ENCODE measurements at regions not wholly inside any gene's neighbourhood (a gene's known extent, or its start where the extent isn't known, plus 50 kb on each side); places are given as distances from the start of the nearest gene placed in this dataset.

DNA sequence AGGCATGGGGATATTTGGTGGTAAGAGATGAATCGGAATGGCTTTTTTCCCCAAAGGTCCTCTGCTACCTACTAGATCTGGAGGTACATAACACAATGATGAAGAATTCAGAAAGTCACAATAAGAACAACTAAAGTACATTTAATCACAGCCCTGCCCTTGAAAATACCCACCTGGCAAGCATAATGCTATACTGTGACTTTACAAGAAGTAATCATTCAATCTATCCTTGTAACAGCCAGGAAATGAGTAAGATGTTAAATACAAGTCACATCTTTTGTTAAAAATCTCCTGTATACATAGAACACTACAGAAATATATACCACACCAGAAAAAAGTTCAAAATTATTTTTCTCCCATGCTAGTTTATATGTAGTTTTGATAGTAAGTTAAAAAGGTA lies 108.3 kb upstream of the ABCB5 start:
- TF ChIP-seq, protein P1, sequence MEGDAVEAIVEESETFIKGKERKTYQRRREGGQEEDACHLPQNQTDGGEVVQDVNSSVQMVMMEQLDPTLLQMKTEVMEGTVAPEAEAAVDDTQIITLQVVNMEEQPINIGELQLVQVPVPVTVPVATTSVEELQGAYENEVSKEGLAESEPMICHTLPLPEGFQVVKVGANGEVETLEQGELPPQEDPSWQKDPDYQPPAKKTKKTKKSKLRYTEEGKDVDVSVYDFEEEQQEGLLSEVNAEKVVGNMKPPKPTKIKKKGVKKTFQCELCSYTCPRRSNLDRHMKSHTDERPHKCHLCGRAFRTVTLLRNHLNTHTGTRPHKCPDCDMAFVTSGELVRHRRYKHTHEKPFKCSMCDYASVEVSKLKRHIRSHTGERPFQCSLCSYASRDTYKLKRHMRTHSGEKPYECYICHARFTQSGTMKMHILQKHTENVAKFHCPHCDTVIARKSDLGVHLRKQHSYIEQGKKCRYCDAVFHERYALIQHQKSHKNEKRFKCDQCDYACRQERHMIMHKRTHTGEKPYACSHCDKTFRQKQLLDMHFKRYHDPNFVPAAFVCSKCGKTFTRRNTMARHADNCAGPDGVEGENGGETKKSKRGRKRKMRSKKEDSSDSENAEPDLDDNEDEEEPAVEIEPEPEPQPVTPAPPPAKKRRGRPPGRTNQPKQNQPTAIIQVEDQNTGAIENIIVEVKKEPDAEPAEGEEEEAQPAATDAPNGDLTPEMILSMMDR (IDR thresholded peaks at IDR 0.05), result no peak
- TF ChIP-seq EZH2 (IDR thresholded peaks at IDR 0.05; ENCODE audit: borderline replicate concordance, insufficient read depth, low read depth, low read length, poor library complexity, severe bottlenecking), result no peak
